ENCODE measurements at regions not wholly inside any gene's neighbourhood (a gene's known extent, or its start where the extent isn't known, plus 50 kb on each side); places are given as distances from the start of the nearest gene placed in this dataset.
"Not testable (repeated sequence)": the region's sequence is repeated elsewhere in the genome, so short reads cannot be mapped to it uniquely, and the experiment has no call there.

DNA sequence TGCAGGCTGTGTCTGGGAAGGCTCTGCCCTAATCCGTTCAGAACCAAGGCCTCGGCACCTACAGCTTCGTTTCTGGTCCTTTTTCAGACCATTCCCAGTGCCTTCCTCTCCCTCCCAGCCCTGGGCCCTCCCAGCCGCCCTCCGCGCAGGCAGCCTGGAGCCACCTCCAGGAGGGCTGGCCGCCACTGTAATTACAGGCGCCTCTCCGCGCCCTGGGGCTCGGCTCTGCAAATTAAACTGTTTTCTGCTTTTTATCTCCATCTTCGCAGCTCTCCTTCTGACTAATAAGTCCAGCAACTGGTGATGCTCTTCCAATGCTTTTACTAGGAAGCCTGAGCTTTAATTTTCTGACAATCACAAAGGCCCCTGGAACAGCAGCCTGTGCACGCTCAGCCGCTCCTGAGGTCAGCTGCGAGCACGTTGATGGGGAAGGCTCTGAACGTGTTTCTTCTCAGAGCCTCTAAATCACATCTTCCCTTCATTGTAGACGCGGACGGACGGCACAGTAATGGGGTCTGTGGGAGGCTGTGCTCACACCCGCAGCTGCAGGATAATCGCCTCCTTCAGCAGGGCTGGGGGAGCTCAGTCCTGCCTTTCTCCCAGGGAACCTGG lies 194.6 kb downstream of the DLL1 start:
- H3K27me3 Mint-ChIP-seq: peaks cover 6% of the 10 kb centered on the region
- H3K36me3 Mint-ChIP-seq (ENCODE audit: low read depth): peaks cover 6% of the 10 kb centered on the region
- no peak overlapping the region for H3K4me3 Mint-ChIP-seq
- H3K4me1 Mint-ChIP-seq (ENCODE audit: low read depth): no peaks in the 10 kb centered on the region
- H3K27ac Mint-ChIP-seq: no peak overlapping the region
- H3K9me3 Mint-ChIP-seq: peaks cover 4% of the 10 kb centered on the region

GRCh38 chr6:170095273-170095981 lies 195.5 kb downstream of the DLL1 start:
- no peak overlapping the region for H3K4me3 Mint-ChIP-seq
- no peak overlapping the region for H3K27ac Mint-ChIP-seq
- H3K4me1 Mint-ChIP-seq (ENCODE audit: low read depth): peaks cover 5% of the 10 kb centered on the region
- peaks cover 5% of the 10 kb centered on the region for H3K27me3 Mint-ChIP-seq
- H3K36me3 Mint-ChIP-seq (ENCODE audit: low read depth): no peaks in the 10 kb centered on the region
- H3K9me3 Mint-ChIP-seq: no peaks in the 10 kb centered on the region

- Mint-ChIP-seq H3K9me3 (no peaks in the 10 kb centered on the region), H3K36me3 (ENCODE audit: low read depth) (no peaks in the 10 kb centered on the region), H3K27ac (no peak overlapping the region), H3K27me3 (peaks cover 3% of the 10 kb centered on the region), H3K4me3 (no peak overlapping the region), H3K4me1 (ENCODE audit: low read depth) (peaks cover 11% of the 10 kb centered on the region)
Observed at GRCh38 chr6:170094686-170095272, 196.1 kb downstream of the DLL1 start.

GRCh38 chr6:170093658-170094596 lies 197.0 kb downstream of the DLL1 start:
- no peaks in the 10 kb centered on the region for H3K36me3 Mint-ChIP-seq (ENCODE audit: low read depth)
- no peak overlapping the region for H3K4me3 Mint-ChIP-seq
- no peaks in the 10 kb centered on the region for H3K9me3 Mint-ChIP-seq
- H3K27me3 Mint-ChIP-seq: peaks cover 3% of the 10 kb centered on the region
- peaks cover 20% of the 10 kb centered on the region for H3K4me1 Mint-ChIP-seq (ENCODE audit: low read depth)
- H3K27ac Mint-ChIP-seq: no peak overlapping the region

GRCh38 chr6:170093276-170093657 lies 197.6 kb downstream of the DLL1 start:
- Mint-ChIP-seq H3K4me3 (no peak overlapping the region), H3K9me3 (no peaks in the 10 kb centered on the region), H3K27me3 (peaks cover 3% of the 10 kb centered on the region), H3K36me3 (ENCODE audit: low read depth) (no peaks in the 10 kb centered on the region), H3K27ac (no peak overlapping the region), H3K4me1 (ENCODE audit: low read depth) (peaks cover 26% of the 10 kb centered on the region)

DNA sequence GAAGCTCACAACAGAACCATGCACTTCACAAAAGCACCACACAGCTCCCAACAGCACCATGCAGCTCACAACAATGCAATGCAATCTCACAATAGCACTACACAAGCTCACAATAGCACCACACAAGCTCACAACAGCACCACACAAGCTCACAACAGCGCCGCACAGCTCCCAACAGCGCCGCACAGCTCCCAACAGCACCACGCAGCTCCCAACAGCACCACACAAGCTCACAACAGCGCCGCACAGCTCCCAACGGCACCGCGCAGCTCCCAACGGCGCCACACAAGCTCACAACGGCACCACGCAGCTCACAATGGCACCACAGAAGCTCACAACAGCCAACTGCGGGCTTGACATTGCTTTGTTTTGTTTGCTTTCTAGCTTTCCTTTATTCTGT lies 198.1 kb downstream of the DLL1 start:
- H3K36me3 Mint-ChIP-seq (ENCODE audit: low read depth): no peaks in the 10 kb centered on the region
- H3K27ac Mint-ChIP-seq: no peak overlapping the region
- H3K4me3 Mint-ChIP-seq: no peak overlapping the region
- no peaks in the 10 kb centered on the region for H3K9me3 Mint-ChIP-seq
- H3K4me1 Mint-ChIP-seq (ENCODE audit: low read depth): peaks cover 31% of the 10 kb centered on the region
- H3K27me3 Mint-ChIP-seq: peaks cover 3% of the 10 kb centered on the region

DNA sequence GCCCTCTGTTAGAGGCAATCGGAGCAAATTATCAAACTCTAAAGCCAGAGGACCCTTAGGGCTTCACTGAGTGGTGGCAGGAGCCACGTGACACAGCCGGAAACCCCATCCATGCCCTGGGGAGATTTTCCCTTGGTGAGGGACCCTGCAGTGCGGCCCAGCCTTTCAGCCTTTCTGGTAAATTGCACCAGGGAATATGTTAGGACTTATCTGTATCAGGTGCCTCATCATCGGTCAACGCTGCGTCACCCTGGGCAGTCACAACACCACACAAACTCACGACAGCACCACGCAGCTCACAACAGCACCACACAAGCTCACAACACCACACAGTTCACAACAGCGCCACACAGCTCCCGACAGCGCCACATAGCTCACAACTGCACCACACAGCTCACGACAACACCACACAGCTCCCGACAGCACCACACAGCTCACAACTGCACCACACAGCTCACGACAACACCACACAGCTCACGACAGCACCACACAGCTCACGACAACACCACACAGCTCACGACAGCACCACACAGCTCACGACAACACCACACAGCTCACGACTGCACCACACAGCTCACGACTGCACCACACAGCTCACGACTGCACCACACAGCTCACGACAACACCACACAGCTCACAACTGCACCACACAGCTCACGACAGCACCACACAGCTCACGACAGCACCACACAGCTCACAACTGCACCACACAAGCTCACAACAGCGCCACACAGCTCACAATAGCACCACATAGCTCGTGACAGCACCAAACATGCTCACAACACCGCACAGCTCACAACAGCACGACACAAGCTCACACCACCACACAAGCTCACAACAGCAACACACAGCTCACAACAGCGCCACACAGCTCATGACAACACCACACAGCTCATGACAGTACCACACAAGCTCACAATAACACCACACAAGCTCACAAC lies 199.0 kb downstream of the DLL1 start:
- Mint-ChIP-seq H3K27ac (no peak overlapping the region), H3K4me1 (ENCODE audit: low read depth) (peaks cover 34% of the 10 kb centered on the region), H3K36me3 (ENCODE audit: low read depth) (no peaks in the 10 kb centered on the region), H3K4me3 (no peak overlapping the region), H3K27me3 (peaks cover 3% of the 10 kb centered on the region), H3K9me3 (no peaks in the 10 kb centered on the region)

- no peaks in the 10 kb centered on the region for H3K36me3 Mint-ChIP-seq (ENCODE audit: low read depth)
- no peaks in the 10 kb centered on the region for H3K9me3 Mint-ChIP-seq
- H3K4me3 Mint-ChIP-seq: no peak overlapping the region
- peaks cover 42% of the 10 kb centered on the region for H3K4me1 Mint-ChIP-seq (ENCODE audit: low read depth)
- no peak overlapping the region for H3K27ac Mint-ChIP-seq
- H3K27me3 Mint-ChIP-seq: no peaks in the 10 kb centered on the region
Observed at GRCh38 chr6:170091000-170091638, 199.8 kb downstream of the DLL1 start.

DNA sequence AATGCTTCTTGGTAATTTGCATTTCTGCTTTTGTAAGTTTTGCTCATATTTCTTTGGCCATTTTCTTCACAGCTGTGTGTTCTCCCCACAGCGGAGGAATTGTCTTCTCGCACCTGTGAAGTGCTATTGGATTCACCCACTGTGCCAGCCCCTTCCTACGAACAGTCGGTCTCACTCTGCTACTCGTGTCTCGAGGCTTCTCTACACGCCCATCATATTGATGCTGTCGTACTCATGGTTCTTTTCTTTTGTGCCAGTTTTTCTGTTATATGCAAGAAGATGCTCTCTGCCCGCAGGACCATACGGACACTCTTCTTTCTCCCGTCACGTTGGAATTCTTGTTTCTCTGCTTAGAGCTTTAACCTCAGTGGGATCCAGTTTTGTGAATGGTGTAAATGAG lies 200.3 kb downstream of the DLL1 start:
- H3K27me3 Mint-ChIP-seq: no peaks in the 10 kb centered on the region
- H3K27ac Mint-ChIP-seq: peak overlapping the region; percentile 5
- no peaks in the 10 kb centered on the region for H3K36me3 Mint-ChIP-seq (ENCODE audit: low read depth)
- H3K9me3 Mint-ChIP-seq: no peaks in the 10 kb centered on the region
- no peak overlapping the region for H3K4me3 Mint-ChIP-seq
- peaks cover 42% of the 10 kb centered on the region for H3K4me1 Mint-ChIP-seq (ENCODE audit: low read depth)

DNA sequence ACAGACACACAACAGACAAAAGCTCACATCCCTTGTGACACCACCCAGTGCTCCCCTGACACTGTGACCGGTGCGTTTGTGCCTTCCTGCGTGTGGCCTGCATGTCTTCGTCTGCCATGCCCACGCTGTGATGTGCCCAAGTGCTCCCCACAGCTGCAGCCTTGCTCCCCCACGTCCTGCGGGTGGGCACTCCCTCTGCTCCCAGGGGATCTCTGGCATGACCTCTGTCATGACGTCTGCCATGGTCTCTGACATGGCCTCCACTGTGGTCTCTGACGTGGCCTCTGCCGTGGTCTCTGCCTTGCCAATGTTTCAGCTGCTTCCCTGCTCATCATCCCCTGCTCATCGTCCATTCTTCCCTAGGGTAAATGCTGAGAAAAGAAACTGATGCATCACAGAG lies 200.9 kb downstream of the DLL1 start:
- H3K27ac Mint-ChIP-seq: peak overlapping the region; percentile 90
- H3K36me3 Mint-ChIP-seq (ENCODE audit: low read depth): no peaks in the 10 kb centered on the region
- H3K4me1 Mint-ChIP-seq (ENCODE audit: low read depth): peaks cover 42% of the 10 kb centered on the region
- H3K4me3 Mint-ChIP-seq: peak overlapping the region; percentile 77
- no peaks in the 10 kb centered on the region for H3K9me3 Mint-ChIP-seq
- H3K27me3 Mint-ChIP-seq: no peaks in the 10 kb centered on the region

DNA sequence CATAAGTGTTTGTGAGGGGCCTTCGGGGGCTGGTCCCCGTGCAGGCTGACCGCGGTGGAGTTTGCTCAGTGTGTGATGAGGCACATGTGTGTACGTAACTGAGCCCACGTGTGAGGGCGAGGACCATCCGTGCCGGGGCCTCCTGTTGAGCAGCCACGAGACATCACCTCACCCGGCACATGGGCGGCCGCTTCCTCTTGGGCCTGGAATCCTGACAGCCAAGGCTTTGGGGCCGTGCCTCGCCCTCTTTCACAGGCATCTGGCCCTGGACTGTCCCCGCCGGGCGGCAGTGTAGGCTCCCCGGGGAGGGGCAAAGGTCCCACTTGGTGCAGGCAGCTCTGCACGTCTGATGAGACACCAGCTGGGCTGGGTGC lies 202.3 kb downstream of the DLL1 start:
- Mint-ChIP-seq H3K27me3 (no peaks in the 10 kb centered on the region), H3K4me1 (ENCODE audit: low read depth) (peaks cover 42% of the 10 kb centered on the region), H3K4me3 (peak overlapping the region; percentile 77), H3K9me3 (no peaks in the 10 kb centered on the region), H3K36me3 (ENCODE audit: low read depth) (no peaks in the 10 kb centered on the region), H3K27ac (peak overlapping the region; percentile 90)

DNA sequence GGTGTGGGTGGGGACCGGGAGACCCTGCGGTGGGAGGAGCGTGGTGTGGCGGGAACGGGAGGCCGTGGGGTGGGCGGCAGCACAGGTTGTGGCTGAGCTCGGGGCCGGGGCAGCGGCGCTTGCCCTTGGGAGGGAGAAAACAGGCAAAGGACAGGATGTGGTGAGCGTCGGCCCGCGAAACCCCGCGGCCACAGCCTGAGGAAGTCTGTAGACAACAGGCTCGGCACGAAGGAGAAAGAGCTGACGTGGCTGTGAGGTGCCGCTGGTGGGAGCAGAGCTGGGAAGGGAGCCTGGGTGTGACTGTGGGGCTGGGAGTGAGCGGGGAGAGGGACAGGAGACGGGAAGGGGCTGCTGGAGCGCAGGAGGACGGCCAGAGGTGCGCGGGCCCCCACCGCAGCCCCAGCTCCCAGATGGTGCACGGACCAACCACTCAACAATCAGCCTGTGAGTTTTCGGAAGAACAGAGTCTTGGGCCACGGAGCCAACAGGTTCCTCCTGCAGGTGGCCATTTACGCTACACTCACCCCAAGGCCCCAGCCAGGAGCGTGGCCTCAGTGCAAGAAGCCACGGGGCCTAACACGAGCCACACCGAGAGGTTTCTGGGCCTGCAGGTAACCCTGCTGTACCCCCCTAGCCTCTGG lies 202.8 kb downstream of the DLL1 start:
- no peaks in the 10 kb centered on the region for H3K27me3 Mint-ChIP-seq
- peak overlapping the region; percentile 77 for H3K4me3 Mint-ChIP-seq
- H3K27ac Mint-ChIP-seq: peak overlapping the region; percentile 90

DNA sequence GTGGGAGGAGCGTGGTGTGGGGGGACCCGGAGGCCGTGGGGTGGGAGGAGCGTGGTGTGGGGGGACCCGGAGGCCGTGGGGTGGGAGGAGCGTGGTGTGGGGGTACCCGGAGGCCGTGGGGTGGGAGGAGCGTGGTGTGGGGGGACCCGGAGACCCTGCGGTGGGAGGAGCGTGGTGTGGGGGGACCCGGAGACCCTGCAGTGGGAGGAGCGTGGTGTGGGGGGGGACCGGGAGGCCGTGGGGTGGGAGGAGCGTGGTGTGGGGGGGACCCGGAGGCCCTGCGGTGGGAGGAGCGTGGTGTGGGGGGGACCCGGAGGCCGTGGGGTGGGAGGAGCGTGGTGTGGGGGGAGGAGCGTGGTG lies 203.5 kb downstream of the DLL1 start:
- not testable (repeated sequence) for H3K27me3 Mint-ChIP-seq; H3K9me3 Mint-ChIP-seq; H3K4me3 Mint-ChIP-seq; H3K27ac Mint-ChIP-seq; H3K36me3 Mint-ChIP-seq (ENCODE audit: low read depth)
- H3K4me1 Mint-ChIP-seq (ENCODE audit: low read depth): peaks cover 51% of the 10 kb centered on the region

More for the DNA sequence above, 202.8 kb downstream of the DLL1 start:
- Mint-ChIP-seq H3K4me1 (ENCODE audit: low read depth) (peaks cover 46% of the 10 kb centered on the region), H3K36me3 (ENCODE audit: low read depth) (no peaks in the 10 kb centered on the region), H3K9me3 (no peaks in the 10 kb centered on the region)
